Astrocyte (in vitro differentiated cells and primary cell): ENCODE measurements at regions not wholly inside any gene's neighbourhood (a gene's known extent, or its start where the extent isn't known, plus 50 kb on each side); places are given as distances from the start of the nearest gene placed in this dataset.

Experiments used
- DNase-seq: peaks from one replicate; pipeline ENCODE4 v3.0.0-alpha.2; 2010; ENCODE audit warnings: low read depth
- FAIRE-seq: peaks from 2 replicates; lab custom pipeline; 2011; peaks lifted over from hg19 to GRCh38; lab: Jason Lieb, UNC
- H2AFZ ChIP-seq: 2 replicates; pipeline ENCODE4 v1.6.0; 2012; ENCODE audit warnings: low read depth, low read length, inconsistent platforms
- H3K27ac ChIP-seq: 2 replicates; pipeline ENCODE4 v1.5.1; 2011; ENCODE audit warnings: low read depth, low read length, inconsistent platforms
- H3K27me3 ChIP-seq: 2 replicates; pipeline ENCODE4 v1.6.0; 2011; ENCODE audit warnings: low read length, inconsistent platforms; ENCODE audit not compliant: insufficient read depth
- H3K36me3 ChIP-seq: 2 replicates; pipeline ENCODE4 v1.5.1; 2011; ENCODE audit warnings: low read length, inconsistent platforms; ENCODE audit not compliant: insufficient read depth
- H3K4me1 ChIP-seq: 2 replicates; pipeline ENCODE4 v1.5.1; 2011; ENCODE audit warnings: low read length, inconsistent platforms; ENCODE audit not compliant: insufficient read depth
- H3K4me2 ChIP-seq: 2 replicates; pipeline ENCODE4 v1.6.0; 2012; ENCODE audit warnings: low read length, inconsistent platforms
- H3K4me3 ChIP-seq: 2 replicates; pipeline ENCODE4 v1.5.1; 2011; ENCODE audit warnings: low read depth, mild to moderate bottlenecking, low read length, inconsistent platforms; ENCODE audit not compliant: insufficient read depth
- H3K79me2 ChIP-seq: 2 replicates; pipeline ENCODE4 v1.6.0; 2012; ENCODE audit warnings: mild to moderate bottlenecking, low read length, inconsistent platforms; ENCODE audit not compliant: insufficient read depth
- H3K9ac ChIP-seq: 2 replicates; pipeline ENCODE4 v1.6.0; 2012; ENCODE audit warnings: mild to moderate bottlenecking, low read length, inconsistent platforms
- H3K9me3 ChIP-seq: 2 replicates; pipeline ENCODE4 v1.5.1; 2012; ENCODE audit warnings: low read depth, mild to moderate bottlenecking, low read length, inconsistent platforms; ENCODE audit not compliant: insufficient read depth
- H4K20me1 ChIP-seq: 2 replicates; pipeline ENCODE4 v1.6.0; 2012; ENCODE audit warnings: low read length, inconsistent platforms; ENCODE audit not compliant: insufficient read depth
- H3K27ac Mint-ChIP-seq: one replicate; pipeline ENCODE4 v1.8.0; 2021; ENCODE audit warnings: mild to moderate bottlenecking, mixed read lengths; ENCODE audit not compliant: unreplicated experiment
- H3K27me3 Mint-ChIP-seq: one replicate; pipeline ENCODE4 v1.8.0; 2021; ENCODE audit warnings: low read depth, mixed read lengths; ENCODE audit not compliant: unreplicated experiment
- H3K36me3 Mint-ChIP-seq: one replicate; pipeline ENCODE4 v1.8.0; 2021; ENCODE audit warnings: low read depth, mixed read lengths; ENCODE audit not compliant: unreplicated experiment
- H3K4me1 Mint-ChIP-seq: one replicate; pipeline ENCODE4 v1.8.0; 2021; ENCODE audit warnings: low read depth, mixed read lengths; ENCODE audit not compliant: unreplicated experiment
- H3K4me3 Mint-ChIP-seq: one replicate; pipeline ENCODE4 v1.8.0; 2021; ENCODE audit warnings: mild to moderate bottlenecking, moderate library complexity, mixed read lengths; ENCODE audit not compliant: unreplicated experiment
- H3K9me3 Mint-ChIP-seq: one replicate; pipeline ENCODE4 v1.8.0; 2021; ENCODE audit warnings: mild to moderate bottlenecking, mixed read lengths; ENCODE audit not compliant: unreplicated experiment
- EZH2 ChIP-seq: IDR thresholded peaks from 2 replicates; pipeline ENCODE4 v1.6.1; 2012; ENCODE audit warnings: mild to moderate bottlenecking, low read length, inconsistent platforms; ENCODE audit not compliant: insufficient read depth
- TF ChIP-seq, protein P1 (sequence below): IDR thresholded peaks from 2 replicates; pipeline ENCODE4 v1.5.1; 2011; ENCODE audit warnings: low read depth, mild to moderate bottlenecking, inconsistent platforms, low read length, moderate library complexity; ENCODE audit not compliant: insufficient read depth

DNA sequence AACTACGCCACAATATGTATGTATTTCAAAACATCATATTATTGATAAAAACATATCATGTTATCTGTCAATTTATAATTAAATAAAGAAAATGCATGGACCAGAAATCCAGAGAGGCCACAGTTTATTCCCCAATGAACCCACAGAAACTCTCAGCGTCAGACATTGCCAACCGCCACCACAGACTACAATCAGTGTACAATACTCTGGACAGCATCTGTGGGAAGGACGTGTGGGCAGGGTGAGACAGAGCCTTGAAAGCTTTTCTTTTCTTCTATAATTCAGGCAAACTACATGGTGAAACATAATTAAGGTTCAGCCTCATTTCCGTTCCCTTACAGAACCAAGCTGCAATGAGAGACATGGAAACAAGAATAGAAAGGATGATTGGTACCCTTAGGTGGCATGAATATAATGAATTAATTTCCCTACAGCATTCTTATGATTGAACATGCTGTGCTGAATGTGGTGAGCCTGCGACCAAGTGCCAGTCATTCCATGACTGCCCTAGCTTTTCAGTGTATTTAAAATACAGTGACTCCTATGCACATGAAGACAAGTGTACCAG is 909.3 kb downstream of the SORCS1 start:
- H3K4me1 Mint-ChIP-seq = no peaks in the 10 kb centered on the region
- no peaks in the 10 kb centered on the region for H3K36me3 Mint-ChIP-seq
- TF ChIP-seq, protein P1, sequence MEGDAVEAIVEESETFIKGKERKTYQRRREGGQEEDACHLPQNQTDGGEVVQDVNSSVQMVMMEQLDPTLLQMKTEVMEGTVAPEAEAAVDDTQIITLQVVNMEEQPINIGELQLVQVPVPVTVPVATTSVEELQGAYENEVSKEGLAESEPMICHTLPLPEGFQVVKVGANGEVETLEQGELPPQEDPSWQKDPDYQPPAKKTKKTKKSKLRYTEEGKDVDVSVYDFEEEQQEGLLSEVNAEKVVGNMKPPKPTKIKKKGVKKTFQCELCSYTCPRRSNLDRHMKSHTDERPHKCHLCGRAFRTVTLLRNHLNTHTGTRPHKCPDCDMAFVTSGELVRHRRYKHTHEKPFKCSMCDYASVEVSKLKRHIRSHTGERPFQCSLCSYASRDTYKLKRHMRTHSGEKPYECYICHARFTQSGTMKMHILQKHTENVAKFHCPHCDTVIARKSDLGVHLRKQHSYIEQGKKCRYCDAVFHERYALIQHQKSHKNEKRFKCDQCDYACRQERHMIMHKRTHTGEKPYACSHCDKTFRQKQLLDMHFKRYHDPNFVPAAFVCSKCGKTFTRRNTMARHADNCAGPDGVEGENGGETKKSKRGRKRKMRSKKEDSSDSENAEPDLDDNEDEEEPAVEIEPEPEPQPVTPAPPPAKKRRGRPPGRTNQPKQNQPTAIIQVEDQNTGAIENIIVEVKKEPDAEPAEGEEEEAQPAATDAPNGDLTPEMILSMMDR = no peak
- no peak for TF ChIP-seq EZH2
- no peak overlapping the region for H2AFZ ChIP-seq
- H3K9me3 Mint-ChIP-seq = no peaks in the 10 kb centered on the region
- H3K27me3 ChIP-seq = no peaks in the 10 kb centered on the region
- no peak overlapping the region for H3K9ac ChIP-seq
- no peaks in the 10 kb centered on the region for H3K4me1 ChIP-seq
- H3K27ac Mint-ChIP-seq = no peak overlapping the region
- no peaks in the 10 kb centered on the region for H3K36me3 ChIP-seq
- H3K79me2 ChIP-seq = no peaks in the 10 kb centered on the region
- no peaks in the 10 kb centered on the region for H4K20me1 ChIP-seq
- DNase-seq (no peak), FAIRE-seq (no peak)
- H3K27ac ChIP-seq = no peak overlapping the region
- no peaks in the 10 kb centered on the region for H3K27me3 Mint-ChIP-seq
- no peak overlapping the region for H3K4me3 Mint-ChIP-seq
- no peak overlapping the region for H3K4me2 ChIP-seq
- no peaks in the 10 kb centered on the region for H3K9me3 ChIP-seq
- no peak overlapping the region for H3K4me3 ChIP-seq

DNA sequence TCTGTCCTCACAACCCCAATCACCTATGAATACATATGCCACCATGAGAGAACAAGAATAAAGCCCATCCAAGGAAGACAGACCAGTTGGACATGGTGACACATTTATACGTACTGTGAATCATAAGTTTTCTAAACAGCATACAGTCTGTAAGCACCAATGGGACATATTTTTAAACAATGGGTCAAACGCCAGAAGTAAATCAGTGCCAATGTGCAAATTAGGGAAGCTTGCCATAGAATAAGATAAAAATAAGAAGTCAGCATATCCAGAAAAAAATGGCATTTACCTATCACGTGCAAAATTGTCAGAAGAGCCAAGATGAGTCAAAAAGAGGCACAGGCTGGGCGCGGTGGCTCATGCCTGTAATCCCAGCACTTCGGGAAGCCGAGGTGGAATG is 910.4 kb downstream of the SORCS1 start:
- Histone ChIP-seq H3K4me1 (no peaks in the 10 kb centered on the region), H3K27ac (no peak overlapping the region), H3K4me2 (no peak overlapping the region), H3K9ac (no peak overlapping the region), H3K9me3 (no peaks in the 10 kb centered on the region), H3K79me2 (no peaks in the 10 kb centered on the region), H2AFZ (no peak overlapping the region), H3K4me3 (no peak overlapping the region), H3K36me3 (no peaks in the 10 kb centered on the region), H4K20me1 (no peaks in the 10 kb centered on the region), H3K27me3 (no peaks in the 10 kb centered on the region)
- TF ChIP-seq EZH2 = no peak
- TF ChIP-seq, protein P1 = no peak
- no peaks in the 10 kb centered on the region for H3K27me3 Mint-ChIP-seq
- H3K27ac Mint-ChIP-seq = no peak overlapping the region
- no peaks in the 10 kb centered on the region for H3K36me3 Mint-ChIP-seq
- no peak for DNase-seq
- no peaks in the 10 kb centered on the region for H3K4me1 Mint-ChIP-seq
- H3K9me3 Mint-ChIP-seq = no peaks in the 10 kb centered on the region
- no peak for FAIRE-seq
- no peak overlapping the region for H3K4me3 Mint-ChIP-seq

DNA sequence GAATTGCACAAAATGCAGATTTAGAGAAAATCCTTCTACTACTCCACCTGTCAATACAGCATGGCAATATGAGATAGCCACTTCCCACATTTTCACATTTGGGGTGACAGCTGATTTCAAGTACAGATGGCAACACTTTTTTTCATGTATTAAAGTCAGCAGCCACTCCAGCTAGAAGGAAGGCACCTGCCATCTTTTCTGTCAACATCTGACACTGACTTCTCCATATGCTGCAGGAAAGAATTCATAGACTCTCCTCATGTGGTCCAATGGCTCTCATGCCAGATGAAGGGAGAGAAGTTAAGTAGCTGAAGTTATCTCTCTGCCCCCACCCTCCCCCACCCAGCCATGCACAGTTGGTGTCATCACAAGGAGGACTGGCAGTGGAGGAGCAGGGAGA is 912.0 kb downstream of the SORCS1 start:
- no peak for TF ChIP-seq EZH2
- TF ChIP-seq, protein P1 = no peak

More for the DNA sequence above, 912.0 kb downstream of the SORCS1 start:
- no peaks in the 10 kb centered on the region for H3K27me3 ChIP-seq
- no peak overlapping the region for H3K4me3 ChIP-seq
- no peak overlapping the region for H3K4me2 ChIP-seq
- H2AFZ ChIP-seq = no peak overlapping the region
- Mint-ChIP-seq H3K9me3 (no peaks in the 10 kb centered on the region), H3K4me3 (no peak overlapping the region), H3K27ac (no peak overlapping the region), H3K36me3 (no peaks in the 10 kb centered on the region), H3K27me3 (no peaks in the 10 kb centered on the region), H3K4me1 (no peaks in the 10 kb centered on the region)
- H4K20me1 ChIP-seq = no peaks in the 10 kb centered on the region
- no peaks in the 10 kb centered on the region for H3K9me3 ChIP-seq
- H3K36me3 ChIP-seq = no peaks in the 10 kb centered on the region
- no peak for FAIRE-seq
- DNase-seq = no peak
- H3K9ac ChIP-seq = no peak overlapping the region
- H3K79me2 ChIP-seq = no peaks in the 10 kb centered on the region
- H3K4me1 ChIP-seq = no peaks in the 10 kb centered on the region
- H3K27ac ChIP-seq = no peak overlapping the region
